ENCODE measurements at regions not wholly inside any gene's neighbourhood (a gene's known extent, or its start where the extent isn't known, plus 50 kb on each side); places are given as distances from the start of the nearest gene placed in this dataset.

DNA sequence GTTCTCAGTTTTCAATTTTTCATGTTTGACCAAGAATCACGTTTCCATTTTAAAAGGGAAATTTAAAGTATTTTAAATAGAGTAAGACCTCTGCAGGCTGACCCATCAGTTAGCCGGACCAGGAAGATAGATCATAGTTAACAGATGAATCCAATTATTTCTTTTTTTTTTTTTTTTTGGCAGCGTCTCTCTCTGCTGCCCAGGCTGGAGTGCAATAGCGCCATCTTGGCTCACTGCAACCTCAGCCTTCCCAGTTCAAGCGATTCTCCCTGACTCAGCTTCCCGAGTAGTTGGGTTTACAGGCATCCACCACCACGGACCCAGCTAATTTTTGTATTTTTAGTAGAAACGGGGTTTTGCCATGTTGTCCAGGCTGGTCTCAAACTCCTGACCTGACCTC lies 256.7 kb upstream of the CNR1 start:
- TF ChIP-seq, protein P1, sequence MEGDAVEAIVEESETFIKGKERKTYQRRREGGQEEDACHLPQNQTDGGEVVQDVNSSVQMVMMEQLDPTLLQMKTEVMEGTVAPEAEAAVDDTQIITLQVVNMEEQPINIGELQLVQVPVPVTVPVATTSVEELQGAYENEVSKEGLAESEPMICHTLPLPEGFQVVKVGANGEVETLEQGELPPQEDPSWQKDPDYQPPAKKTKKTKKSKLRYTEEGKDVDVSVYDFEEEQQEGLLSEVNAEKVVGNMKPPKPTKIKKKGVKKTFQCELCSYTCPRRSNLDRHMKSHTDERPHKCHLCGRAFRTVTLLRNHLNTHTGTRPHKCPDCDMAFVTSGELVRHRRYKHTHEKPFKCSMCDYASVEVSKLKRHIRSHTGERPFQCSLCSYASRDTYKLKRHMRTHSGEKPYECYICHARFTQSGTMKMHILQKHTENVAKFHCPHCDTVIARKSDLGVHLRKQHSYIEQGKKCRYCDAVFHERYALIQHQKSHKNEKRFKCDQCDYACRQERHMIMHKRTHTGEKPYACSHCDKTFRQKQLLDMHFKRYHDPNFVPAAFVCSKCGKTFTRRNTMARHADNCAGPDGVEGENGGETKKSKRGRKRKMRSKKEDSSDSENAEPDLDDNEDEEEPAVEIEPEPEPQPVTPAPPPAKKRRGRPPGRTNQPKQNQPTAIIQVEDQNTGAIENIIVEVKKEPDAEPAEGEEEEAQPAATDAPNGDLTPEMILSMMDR (IDR thresholded peaks at IDR 0.05), result no peak
- no peak for TF ChIP-seq POLR2A (IDR thresholded peaks at IDR 0.05)
